ENCODE measurements at regions not wholly inside any gene's neighbourhood (a gene's known extent, or its start where the extent isn't known, plus 50 kb on each side); places are given as distances from the start of the nearest gene placed in this dataset.

DNA sequence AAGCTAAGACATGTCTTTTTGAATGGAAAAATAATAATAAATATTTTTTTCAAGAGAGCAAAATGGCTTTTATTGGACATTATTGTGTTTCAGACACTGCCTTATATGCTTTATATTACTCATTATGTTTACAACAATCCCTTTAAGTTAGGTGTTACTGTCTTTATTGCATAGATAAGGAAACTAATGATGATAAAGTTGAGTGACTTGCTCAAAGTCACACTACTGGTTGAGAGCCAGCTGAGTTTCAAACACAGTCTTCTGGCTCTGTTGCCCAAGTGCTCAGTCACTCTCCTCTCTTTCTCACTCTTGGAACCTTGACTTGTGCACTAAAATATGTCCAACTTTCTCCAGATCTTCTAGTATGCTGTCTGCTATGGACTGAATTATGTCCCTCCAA is 71.5 kb upstream of the SLC39A8 start:
- Histone ChIP-seq H4K20me1 (no peaks in the 10 kb centered on the region), H3K4me1 (no peaks in the 10 kb centered on the region), H3K36me3 (no peaks in the 10 kb centered on the region), H3K4me3 (no peak overlapping the region), H3K9me3 (replicated peaks in 1 of 11) (no peaks in the 10 kb centered on the region), H3K27me3 (no peaks in the 10 kb centered on the region), H3K27ac (no peak overlapping the region), H3K4me2 (no peak overlapping the region), H3K9ac (no peak overlapping the region)
- no peak for TF ChIP-seq Cebpa-rat (IDR thresholded peaks at IDR 0.05)

DNA sequence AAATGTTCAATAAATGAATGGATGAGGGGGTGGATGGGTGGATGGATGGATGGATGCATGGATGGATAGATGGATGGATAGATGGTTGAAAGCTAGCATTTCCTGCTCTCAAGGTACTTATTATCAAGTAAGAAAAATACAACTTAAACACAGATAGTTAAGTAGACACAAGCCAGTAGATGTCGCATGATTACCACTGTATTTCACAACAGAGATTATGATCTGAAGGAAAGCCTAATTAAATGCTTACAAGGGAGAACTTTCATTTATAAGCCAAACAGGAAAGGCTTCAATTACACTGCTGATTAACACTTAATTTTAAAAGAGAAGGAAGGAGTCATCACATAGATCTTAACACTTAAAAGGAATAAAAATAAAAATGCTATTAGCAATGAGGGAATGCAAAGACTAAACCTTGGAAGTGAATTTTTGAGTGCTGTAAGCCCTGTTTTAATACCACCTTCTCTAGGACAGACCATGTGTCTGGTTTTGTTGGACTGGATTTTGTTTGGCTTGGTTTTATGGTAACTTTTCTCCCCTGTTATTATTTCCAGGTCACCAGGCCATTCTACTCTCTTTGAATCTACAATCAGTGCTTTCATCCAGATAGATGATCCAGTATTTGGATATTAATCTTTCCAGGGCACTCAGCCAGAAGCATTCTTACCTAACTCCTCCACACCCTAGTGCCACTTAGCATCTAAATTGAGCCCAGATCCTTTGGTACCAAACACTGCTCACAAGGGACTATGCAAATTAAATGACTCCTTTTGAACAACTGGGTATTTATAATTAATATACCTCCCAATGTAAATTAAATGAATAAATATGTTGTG is 75.5 kb upstream of the SLC39A8 start:
- Histone ChIP-seq H3K27me3 (no peaks in the 10 kb centered on the region), H3K4me2 (no peak overlapping the region), H3K9ac (no peak overlapping the region), H3K4me3 (no peak overlapping the region), H3K9me3 (replicated peaks in 1 of 11) (peaks cover 0 to 10% (median 0%) of the 10 kb centered on the region in 11 experiments; a peak in 1 of 22 replicates), H3K4me1 (no peaks in the 10 kb centered on the region), H4K20me1 (no peaks in the 10 kb centered on the region), H3K36me3 (no peaks in the 10 kb centered on the region), H3K27ac (no peak overlapping the region)
- TF ChIP-seq Cebpa-rat (IDR thresholded peaks at IDR 0.05), result no peak

DNA sequence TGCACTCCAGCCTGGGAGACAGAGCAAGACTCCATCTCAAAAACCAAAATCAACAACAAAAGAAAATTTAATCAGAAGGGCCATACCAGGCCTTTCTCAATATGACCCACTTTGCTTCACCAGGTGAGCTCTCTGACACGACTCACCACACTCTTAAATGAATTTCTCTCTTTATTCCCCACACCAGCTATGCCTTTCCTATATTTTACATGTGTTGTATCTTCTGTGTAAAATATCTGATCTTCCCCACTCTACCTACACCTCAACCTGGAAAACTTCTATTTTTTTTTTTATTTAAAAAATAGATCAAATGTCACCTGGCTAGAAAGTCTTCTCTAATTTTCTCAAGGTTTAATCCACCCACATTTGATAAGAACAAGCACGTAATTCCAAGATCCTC is 77.6 kb upstream of the SLC39A8 start:
- TF ChIP-seq Cebpa-rat (IDR thresholded peaks at IDR 0.05), result no peak
- Histone ChIP-seq H3K4me1 (no peaks in the 10 kb centered on the region), H4K20me1 (no peaks in the 10 kb centered on the region), H3K4me3 (no peak overlapping the region), H3K27me3 (no peaks in the 10 kb centered on the region), H3K36me3 (no peaks in the 10 kb centered on the region), H3K27ac (no peak overlapping the region), H3K9me3 (replicated peaks in 1 of 11) (peaks cover 0 to 10% (median 0%) of the 10 kb centered on the region in 11 experiments; a peak in 1 of 22 replicates), H3K9ac (no peak overlapping the region), H3K4me2 (no peak overlapping the region)

DNA sequence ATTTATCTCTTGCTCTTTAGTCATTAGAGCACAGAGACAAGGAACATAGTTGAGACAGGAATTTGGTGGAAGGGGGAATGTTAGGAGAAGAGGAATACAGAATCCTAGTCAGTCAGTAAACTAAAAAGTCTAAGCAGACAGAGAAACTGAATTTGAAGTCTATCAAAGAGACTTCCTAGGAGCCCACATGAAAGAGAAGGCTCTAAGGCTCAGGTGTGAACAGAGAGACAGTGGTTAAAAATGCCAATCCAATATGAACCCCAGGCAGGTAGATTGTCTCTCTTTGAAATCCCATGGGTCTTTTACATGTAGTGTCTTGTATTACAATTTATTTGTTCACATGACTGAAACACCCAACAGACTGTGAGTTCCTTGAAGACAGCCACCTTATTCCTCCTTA is 77.8 kb upstream of the NFKB1 start:
- Histone ChIP-seq H3K27ac (no peak overlapping the region), H3K4me1 (no peaks in the 10 kb centered on the region), H3K9ac (no peak overlapping the region), H3K4me3 (no peak overlapping the region), H3K9me3 (replicated peaks in 1 of 11) (peaks cover 0 to 10% (median 0%) of the 10 kb centered on the region in 11 experiments; a peak in 1 of 22 replicates), H4K20me1 (no peaks in the 10 kb centered on the region), H3K27me3 (no peaks in the 10 kb centered on the region), H3K4me2 (no peak overlapping the region), H3K36me3 (no peaks in the 10 kb centered on the region)
- no peak for TF ChIP-seq Cebpa-rat (IDR thresholded peaks at IDR 0.05)

DNA sequence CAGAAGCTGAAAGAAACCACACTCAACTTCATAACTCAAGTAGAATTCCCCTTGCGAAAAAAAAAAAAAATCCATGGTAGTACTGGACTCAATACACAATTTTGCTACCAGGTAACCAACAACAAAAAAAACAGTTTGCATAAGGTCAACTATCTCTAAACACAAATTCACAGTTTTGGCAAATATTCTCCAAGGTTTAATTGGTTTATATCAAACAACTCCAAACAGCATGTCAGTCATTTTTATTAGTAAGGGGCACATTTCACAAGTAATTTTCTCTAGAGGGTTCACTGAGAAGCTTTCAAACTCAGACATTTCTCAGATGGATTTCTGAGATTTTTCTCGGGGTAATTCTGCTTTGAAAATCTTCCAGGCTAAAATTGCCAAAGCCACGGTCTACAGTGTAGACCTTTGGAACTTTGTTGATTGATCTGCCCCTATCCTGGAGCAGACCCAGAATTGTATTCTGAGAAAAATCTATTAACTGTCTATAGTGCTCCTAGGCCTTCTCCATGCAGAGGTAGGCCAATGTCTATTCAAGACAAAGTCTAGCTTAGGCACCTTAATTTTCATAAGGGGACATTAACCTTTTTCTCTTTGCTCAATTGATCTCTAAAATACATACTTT is 73.7 kb upstream of the NFKB1 start:
- Histone ChIP-seq H3K9ac (no peak overlapping the region), H3K36me3 (no peaks in the 10 kb centered on the region), H3K4me3 (no peak overlapping the region), H3K4me2 (no peak overlapping the region), H3K4me1 (peaks cover 0 to 7% (median 5%) of the 10 kb centered on the region in 10 experiments; a peak in 8 of 20 replicates), H3K9me3 (replicated peaks in 1 of 11) (peaks cover 0 to 9% (median 0%) of the 10 kb centered on the region in 11 experiments; a peak in 1 of 22 replicates), H4K20me1 (no peaks in the 10 kb centered on the region), H3K27me3 (peaks cover 9 to 20% (median 16%) of the 10 kb centered on the region in 11 experiments; a peak in 21 of 22 replicates), H3K27ac (no peak overlapping the region)
- TF ChIP-seq Cebpa-rat (IDR thresholded peaks at IDR 0.05), result no peak

DNA sequence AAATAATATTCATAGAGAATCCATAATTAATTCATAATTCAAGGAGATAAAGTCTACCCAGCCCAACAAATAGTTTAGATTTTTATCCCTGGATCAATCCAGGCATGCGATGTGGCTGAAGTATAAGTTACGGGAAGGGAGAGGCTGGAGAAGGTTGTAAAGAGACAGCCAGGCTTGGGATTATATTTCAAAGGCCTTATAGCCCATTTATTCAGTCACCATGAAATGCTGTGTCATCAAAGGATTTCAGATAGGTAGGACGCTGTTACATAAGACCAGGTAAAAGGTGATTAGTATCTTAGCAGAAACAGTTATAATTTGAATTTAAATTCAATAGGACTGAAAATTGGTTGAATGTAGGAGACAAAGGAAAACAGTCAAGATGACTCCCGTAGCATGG is 73.0 kb upstream of the NFKB1 start:
- Histone ChIP-seq H3K4me1 (peaks cover 0 to 7% (median 5%) of the 10 kb centered on the region in 10 experiments; a peak in 8 of 20 replicates), H4K20me1 (no peaks in the 10 kb centered on the region), H3K9me3 (replicated peaks in 1 of 11) (peaks cover 0 to 2% (median 0%) of the 10 kb centered on the region in 11 experiments; a peak in 1 of 22 replicates), H3K36me3 (no peaks in the 10 kb centered on the region), H3K27ac (no peak overlapping the region), H3K4me3 (no peak overlapping the region), H3K4me2 (no peak overlapping the region), H3K27me3 (peaks cover 9 to 20% (median 16%) of the 10 kb centered on the region in 11 experiments; a peak in 21 of 22 replicates), H3K9ac (no peak overlapping the region)
- TF ChIP-seq Cebpa-rat (IDR thresholded peaks at IDR 0.05), result no peak

DNA sequence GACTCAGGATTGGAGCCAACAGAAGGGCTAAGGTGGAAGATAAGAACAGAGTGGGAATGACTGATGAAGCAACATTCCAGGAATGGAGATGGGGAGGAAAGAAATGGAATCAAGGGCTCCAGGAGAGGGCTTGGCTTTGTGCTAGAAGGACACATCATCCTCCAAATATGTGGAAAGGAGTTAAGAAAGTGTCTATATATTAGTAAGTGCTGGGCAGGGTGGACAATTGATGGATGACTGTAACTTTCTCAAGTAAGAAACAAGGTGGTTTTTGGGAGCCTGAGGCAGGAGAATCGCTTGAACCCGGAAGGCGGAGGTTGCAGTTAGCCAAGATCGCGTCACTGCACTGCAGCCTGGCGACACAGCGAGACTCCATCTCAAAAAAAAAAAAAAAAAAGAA is 71.6 kb upstream of the NFKB1 start:
- TF ChIP-seq Cebpa-rat (IDR thresholded peaks at IDR 0.05), result no peak
- Histone ChIP-seq H3K4me3 (no peak overlapping the region), H3K27ac (no peak overlapping the region), H3K9ac (no peak overlapping the region), H4K20me1 (no peaks in the 10 kb centered on the region), H3K36me3 (no peaks in the 10 kb centered on the region), H3K9me3 (replicated peaks in 1 of 11) (peaks cover 0 to 6% (median 1%) of the 10 kb centered on the region in 11 experiments; a peak in 15 of 22 replicates), H3K4me2 (no peak overlapping the region), H3K27me3 (peaks cover 9 to 20% (median 16%) of the 10 kb centered on the region in 11 experiments; a peak in 21 of 22 replicates), H3K4me1 (peaks cover 0 to 7% (median 5%) of the 10 kb centered on the region in 10 experiments; a peak in 8 of 20 replicates)

DNA sequence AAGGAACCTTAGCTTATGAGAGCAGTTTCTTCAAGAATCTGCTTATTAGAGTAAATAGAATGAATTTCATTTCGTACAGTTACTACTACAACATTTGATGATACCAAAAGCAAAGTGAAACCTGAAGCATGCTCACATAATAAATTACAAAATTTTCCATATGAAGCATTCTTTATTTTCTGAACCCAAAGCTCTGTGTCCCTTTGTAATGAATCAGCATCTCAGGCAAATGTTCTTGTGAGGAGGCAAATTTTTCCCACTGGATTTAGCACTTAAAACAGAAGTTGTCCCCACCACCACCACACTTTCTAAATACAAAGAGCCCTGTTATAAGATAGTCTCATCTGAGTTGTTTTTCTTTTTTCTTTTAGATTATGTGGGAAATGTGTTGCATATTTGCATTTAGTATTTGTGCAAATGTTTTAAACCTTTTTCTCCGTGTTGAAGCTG is 70.7 kb upstream of the NFKB1 start:
- Histone ChIP-seq H3K27me3 (peaks cover 9 to 20% (median 16%) of the 10 kb centered on the region in 11 experiments; a peak in 21 of 22 replicates), H4K20me1 (no peaks in the 10 kb centered on the region), H3K36me3 (no peaks in the 10 kb centered on the region), H3K9ac (peak overlapping the region; percentile 73 to 82 (median 79)), H3K9me3 (replicated peaks in 1 of 11) (peaks cover 7 to 14% (median 10%) of the 10 kb centered on the region in 11 experiments; a peak in 16 of 22 replicates), H3K4me1 (peaks cover 0 to 7% (median 5%) of the 10 kb centered on the region in 10 experiments; a peak in 8 of 20 replicates), H3K4me3 (peak overlapping the region; percentile 65 to 75 (median 67)), H3K4me2 (peak overlapping the region; percentile 70 to 93 (median 79)), H3K27ac (peak overlapping the region in 10 of 11 experiments; percentile 61 to 77 (median 68); a peak in 17 of 22 replicates)
- TF ChIP-seq Cebpa-rat (IDR thresholded peaks at IDR 0.05), result no peak

DNA sequence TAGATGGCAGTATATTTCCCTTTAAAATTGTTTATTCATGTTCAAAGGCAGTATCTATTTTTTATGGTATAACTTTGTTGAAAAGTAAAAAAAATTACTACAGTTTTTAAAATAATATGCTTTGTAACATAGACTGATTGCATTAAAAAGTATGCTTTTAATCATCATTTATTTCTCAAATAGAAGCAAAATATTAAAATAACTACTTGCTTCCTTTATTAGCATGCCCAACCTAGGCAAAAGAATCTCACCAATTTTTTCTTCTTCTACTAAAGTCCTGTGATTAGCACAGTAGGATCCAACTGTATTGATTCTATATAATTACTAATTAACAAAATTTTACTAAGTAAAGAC is 69.6 kb upstream of the NFKB1 start:
- 0 out of 22 replicates have a peak overlapping the region, but pooled peaks of 1 of the 11 experiments have one; percentile 89 for H3K4me2 ChIP-seq
- TF ChIP-seq Cebpa-rat (IDR thresholded peaks at IDR 0.05), result no peak
- peak overlapping the region; percentile 65 to 75 (median 67); a peak in 16 of 20 replicates for H3K4me3 ChIP-seq
- no peaks in the 10 kb centered on the region for H3K36me3 ChIP-seq
- H3K4me1 ChIP-seq, result peaks cover 0 to 7% (median 5%) of the 10 kb centered on the region in 10 experiments; a peak in 8 of 20 replicates
- peak overlapping the region in 3 of 11 experiments; percentile 66 to 77 (median 68); a peak in 5 of 22 replicates for H3K27ac ChIP-seq
- peaks cover 7 to 17% (median 10%) of the 10 kb centered on the region in 11 experiments; a peak in 16 of 22 replicates for H3K9me3 ChIP-seq (replicated peaks in 1 of 11)
- H3K9ac ChIP-seq, result peak overlapping the region in 4 of 11 experiments; percentile 74 to 81 (median 77); a peak in 8 of 22 replicates
- no peaks in the 10 kb centered on the region for H4K20me1 ChIP-seq
- peaks cover 9 to 20% (median 16%) of the 10 kb centered on the region in 11 experiments; a peak in 21 of 22 replicates for H3K27me3 ChIP-seq

All from BLaER1 treated with 17β-estradiol and CSF1 and Interleukin-3, amounts not matched to agents 10 nM and 100 nM (cell line).